HG02623 (cell line): ENCODE measurements at regions not wholly inside any gene's neighbourhood (a gene's known extent, or its start where the extent isn't known, plus 50 kb on each side); places are given as distances from the start of the nearest gene placed in this dataset.

Experiments
- ATAC-seq: cut with Tn5 transposase; IDR thresholded peaks from one replicate; pipeline ENCODE4 v1.9.1; 2021; ENCODE audit warnings: moderate library complexity; ENCODE audit not compliant: unreplicated experiment

- no peak for ATAC-seq
These were observed 63.4 kb upstream of the RNU6ATAC start for GRCh38 chr9:134227451-134228411.

- ATAC-seq, result no peak
These were observed 64.3 kb upstream of the RNU6ATAC start for GRCh38 chr9:134228649-134229048.

- ATAC-seq, result no peak
These were observed 65.2 kb upstream of the RNU6ATAC start for GRCh38 chr9:134229466-134230091.

- no peak for ATAC-seq
These were observed 66.0 kb upstream of the RNU6ATAC start for GRCh38 chr9:134230092-134230941.

GRCh38 chr9:134230942-134231325, 66.6 kb upstream of the RNU6ATAC start:
- ATAC-seq, result no peak

- ATAC-seq, result no peak
These were observed 67.0 kb upstream of the RNU6ATAC start for GRCh38 chr9:134231330-134231745.

GRCh38 chr9:134231767-134232166, 67.4 kb upstream of the RNU6ATAC start:
- no peak for ATAC-seq

GRCh38 chr9:134233022-134233421, 68.7 kb upstream of the RNU6ATAC start:
- no peak for ATAC-seq

- ATAC-seq, result no peak
These were observed 69.8 kb upstream of the RNU6ATAC start for GRCh38 chr9:134234001-134234660.

- no peak for ATAC-seq
These were observed 70.5 kb upstream of the RNU6ATAC start for GRCh38 chr9:134234687-134235359.

GRCh38 chr9:134235366-134235765, 71.0 kb upstream of the RNU6ATAC start:
- ATAC-seq, result no peak

GRCh38 chr9:134236001-134236421, 71.6 kb upstream of the RNU6ATAC start:
- no peak for ATAC-seq

GRCh38 chr9:134236935-134237629, 72.7 kb upstream of the RNU6ATAC start:
- ATAC-seq, result no peak

- no peak for ATAC-seq
These were observed 73.4 kb upstream of the RNU6ATAC start for GRCh38 chr9:134237630-134238265.

- ATAC-seq, result no peak
These were observed 75.0 kb upstream of the RNU6ATAC start for GRCh38 chr9:134239130-134239903.

GRCh38 chr9:134239939-134240338, 75.6 kb upstream of the RNU6ATAC start:
- no peak for ATAC-seq

- no peak for ATAC-seq
These were observed 76.0 kb upstream of the RNU6ATAC start for GRCh38 chr9:134240361-134240760.

- ATAC-seq, result no peak
These were observed 78.3 kb upstream of the RNU6ATAC start for GRCh38 chr9:134242706-134243105.
